AG10803 (cell line): ENCODE measurements at regions not wholly inside any gene's neighbourhood (a gene's known extent, or its start where the extent isn't known, plus 50 kb on each side); places are given as distances from the start of the nearest gene placed in this dataset.
"Not testable (repeated sequence)": the region's sequence is repeated elsewhere in the genome, so short reads cannot be mapped to it uniquely, and the experiment has no call there.

ENCODE experiments used
- DNase-seq: peaks from one replicate; pipeline ENCODE4 v3.0.0; 2010; ENCODE audit warnings: low read depth
- H3K4me3 ChIP-seq: 2 replicates; pipeline ENCODE4 v1.5.1; 2011; ENCODE audit warnings: mild to moderate bottlenecking, low read length, control low read depth
- CTCF ChIP-seq: conservative IDR thresholded peaks from 2 replicates; pipeline ENCODE4 v1.5.1; 2011; ENCODE audit warnings: mild to moderate bottlenecking, low read length, control low read depth, inconsistent platforms

- DNase-seq, result no peak
- TF ChIP-seq CTCF, result no peak
- no peak overlapping the region for H3K4me3 ChIP-seq
These were observed 1015.6 kb downstream of the KCNMA1 start for GRCh38 chr10:76621886-76622620.

GRCh38 chr10:76618641-76619040, 1019.0 kb downstream of the KCNMA1 start:
- no peak for TF ChIP-seq CTCF
- no peak overlapping the region for H3K4me3 ChIP-seq
- no peak for DNase-seq

- TF ChIP-seq CTCF, result no peak
- DNase-seq, result no peak
- H3K4me3 ChIP-seq, result no peak overlapping the region
These were observed 1019.4 kb downstream of the KCNMA1 start for GRCh38 chr10:76618171-76618570.

- DNase-seq, H3K4me3 ChIP-seq: not testable (repeated sequence)
These were observed 1020.9 kb downstream of the KCNMA1 start for GRCh38 chr10:76616666-76617065.

- H3K4me3 ChIP-seq, result no peak overlapping the region
- DNase-seq, result no peak
- TF ChIP-seq CTCF, result no peak
These were observed 1022.6 kb downstream of the KCNMA1 start for GRCh38 chr10:76615049-76615448.
